ENCODE measurements at regions not wholly inside any gene's neighbourhood (a gene's known extent, or its start where the extent isn't known, plus 50 kb on each side); places are given as distances from the start of the nearest gene placed in this dataset.
"Not testable (repeated sequence)": the region's sequence is repeated elsewhere in the genome, so short reads cannot be mapped to it uniquely, and the experiment has no call there.

DNA sequence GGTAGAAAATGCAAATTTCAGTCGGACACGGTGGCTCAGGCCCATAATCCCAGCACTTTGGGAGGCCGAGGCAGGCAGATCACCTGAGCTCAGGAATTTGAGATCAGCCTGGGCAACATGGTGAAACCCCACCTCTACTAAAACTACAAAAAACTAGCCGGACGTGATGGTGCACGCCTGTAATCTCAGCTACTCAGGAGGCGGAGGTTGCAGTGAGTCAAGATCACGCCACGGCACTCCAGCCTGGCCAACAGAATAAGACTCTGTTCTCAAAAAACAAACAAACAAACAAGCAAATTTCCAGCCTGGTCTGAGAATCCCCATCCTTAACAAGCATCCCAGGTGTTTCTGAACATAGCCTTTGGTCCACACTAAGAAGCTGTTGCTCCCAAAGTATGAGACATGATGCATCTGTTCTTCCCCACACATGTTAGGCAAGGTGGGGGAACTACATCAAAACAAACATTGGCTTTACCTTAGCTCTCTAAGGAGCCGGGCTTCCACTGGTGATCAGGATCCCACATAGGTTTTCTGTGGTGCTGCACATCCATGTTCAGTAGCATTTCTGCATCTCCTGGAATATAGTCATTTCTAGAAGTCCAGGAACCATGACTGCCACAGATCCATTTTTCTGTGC lies 92.5 kb upstream of the DMRT1 start:
- no peak for DNase-seq

DNA sequence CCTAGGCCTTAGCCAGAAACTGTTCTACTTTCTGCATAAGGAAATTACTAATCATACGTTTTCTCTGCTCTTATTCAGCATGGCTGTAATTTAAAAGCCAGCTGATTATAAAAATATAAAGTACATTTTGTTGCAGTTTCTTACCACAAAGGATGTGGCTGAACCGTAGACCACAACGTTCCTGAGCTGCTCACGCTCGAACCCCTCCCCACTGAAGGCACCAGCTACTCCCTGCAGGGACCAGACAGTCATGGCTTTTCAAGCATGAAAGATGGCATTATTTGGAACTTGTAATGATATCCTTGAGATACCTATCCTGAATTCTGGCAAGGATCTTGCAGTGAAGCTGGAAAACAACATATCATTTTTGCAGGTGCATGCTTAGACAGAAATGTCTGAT lies 91.8 kb upstream of the DMRT1 start:
- DNase-seq = no peak

DNA sequence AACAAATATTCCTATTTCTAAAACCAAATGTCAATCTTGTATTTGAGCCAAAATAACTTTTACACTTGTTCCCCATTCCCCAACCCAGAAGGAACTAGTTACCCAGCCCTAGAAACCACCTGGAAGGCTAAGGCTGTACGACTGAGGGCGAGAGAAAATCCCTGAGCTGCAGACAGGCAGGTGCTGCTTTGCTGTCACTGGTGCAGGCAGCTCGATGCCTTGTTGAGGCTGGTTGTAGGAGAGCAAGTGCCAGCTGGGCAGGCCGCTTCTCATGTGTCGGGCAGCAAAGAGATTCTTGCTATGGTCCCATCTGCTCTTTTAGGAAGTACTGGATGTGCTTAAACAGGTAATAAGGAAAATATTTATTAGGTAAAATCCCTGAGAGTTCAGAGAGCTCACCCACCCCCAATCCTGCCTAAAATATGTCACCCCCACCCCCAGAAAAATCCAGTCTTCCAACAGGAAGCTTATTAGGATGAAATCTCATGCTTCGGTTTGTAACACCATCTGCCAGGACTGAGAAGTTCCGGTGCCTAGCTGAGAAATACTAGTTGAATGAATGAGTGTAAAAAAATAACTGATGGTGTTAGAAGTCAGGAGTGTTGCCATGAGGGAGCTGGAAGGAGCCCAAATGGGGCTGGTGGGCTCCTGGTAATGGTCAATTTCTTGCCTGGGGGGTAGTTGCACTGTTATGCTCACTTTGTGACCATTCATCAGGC lies 91.1 kb upstream of the DMRT1 start:
- no peak for DNase-seq

DNA sequence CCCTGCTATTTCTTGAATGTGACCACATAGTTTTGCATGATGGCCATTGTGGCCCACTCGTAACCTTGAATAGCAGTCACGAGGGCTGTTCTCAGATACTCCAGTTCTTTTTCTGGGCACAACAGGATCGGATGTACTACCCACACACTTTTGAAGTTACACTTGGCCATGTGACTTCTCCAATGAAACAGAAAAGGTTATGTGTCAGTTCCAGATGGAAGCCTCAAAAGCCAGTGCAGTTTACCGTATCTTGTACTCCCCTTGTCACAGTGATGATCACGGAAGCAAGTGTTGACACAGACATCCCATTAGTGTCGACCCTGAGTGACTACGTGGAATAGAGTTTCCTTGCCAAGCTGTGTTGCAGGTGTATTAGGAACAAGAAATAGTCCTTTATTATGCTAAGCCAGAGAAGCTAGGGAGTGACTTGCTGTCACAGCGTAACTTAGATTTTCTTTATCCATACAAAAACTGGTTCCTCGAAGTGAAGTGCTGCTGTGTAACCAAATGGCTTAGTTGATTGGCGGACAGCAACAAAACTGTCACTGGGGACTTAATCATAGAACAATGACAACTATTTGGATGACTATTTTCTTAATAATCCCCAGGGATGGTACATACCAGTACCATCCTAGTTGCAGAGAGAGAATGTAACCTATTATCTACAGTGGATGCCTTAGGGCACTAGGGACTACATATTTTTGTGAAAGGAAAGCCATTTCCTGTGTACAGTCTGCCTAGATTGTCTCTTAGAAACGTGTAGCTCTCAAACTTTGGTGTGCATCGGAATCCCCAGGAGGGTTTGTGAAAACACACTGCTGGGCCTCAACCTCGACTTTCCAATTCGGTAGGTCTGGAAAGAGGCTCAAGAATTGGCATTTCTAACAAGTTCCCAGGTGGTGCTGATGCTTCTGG lies 90.1 kb upstream of the DMRT1 start:
- DNase-seq = no peak

DNA sequence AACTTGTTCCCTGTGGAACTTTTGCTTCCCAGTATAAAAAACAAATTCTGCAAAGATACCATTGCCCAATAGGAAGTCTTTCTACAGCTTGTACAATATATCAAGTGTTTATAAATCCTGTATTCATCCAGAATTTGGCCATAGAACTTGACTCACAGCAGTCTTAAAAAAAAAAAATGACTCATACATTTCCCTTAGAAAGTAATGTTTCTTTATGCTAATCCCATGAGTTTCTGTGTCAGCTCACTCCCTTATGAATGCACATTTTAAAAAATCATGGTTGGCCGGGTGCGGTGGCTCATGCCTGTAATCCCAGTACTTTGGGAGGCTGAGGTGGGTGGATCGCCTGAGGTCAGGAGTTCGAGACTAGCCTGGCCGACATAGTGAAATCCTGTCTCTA lies 89.3 kb upstream of the DMRT1 start:
- no peak for DNase-seq

DNA sequence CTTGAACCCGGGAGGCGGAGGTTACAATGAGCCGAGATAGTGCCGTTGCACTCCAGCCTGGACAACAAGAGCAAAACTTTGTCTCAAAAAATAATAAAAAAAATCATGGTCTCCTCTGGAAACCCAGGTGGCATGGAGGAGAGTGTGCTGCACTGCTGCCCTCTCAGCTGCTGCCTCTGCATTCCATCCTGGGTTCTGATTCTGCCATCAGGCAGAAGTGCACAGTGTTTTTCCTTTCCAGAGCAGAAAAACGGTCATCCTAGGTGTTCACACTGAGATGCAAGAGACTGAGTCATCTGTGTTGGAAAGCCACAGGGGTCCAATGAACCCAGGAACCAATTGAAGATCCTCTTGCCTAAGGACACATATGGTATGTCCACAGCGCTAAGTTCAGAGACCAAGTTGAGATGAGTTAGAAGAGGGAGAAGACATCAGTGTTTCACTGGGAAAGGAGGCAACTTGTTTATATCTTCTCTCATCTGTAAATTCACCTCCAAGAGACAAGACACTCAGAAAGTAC lies 88.8 kb upstream of the DMRT1 start:
- no peak for DNase-seq

DNA sequence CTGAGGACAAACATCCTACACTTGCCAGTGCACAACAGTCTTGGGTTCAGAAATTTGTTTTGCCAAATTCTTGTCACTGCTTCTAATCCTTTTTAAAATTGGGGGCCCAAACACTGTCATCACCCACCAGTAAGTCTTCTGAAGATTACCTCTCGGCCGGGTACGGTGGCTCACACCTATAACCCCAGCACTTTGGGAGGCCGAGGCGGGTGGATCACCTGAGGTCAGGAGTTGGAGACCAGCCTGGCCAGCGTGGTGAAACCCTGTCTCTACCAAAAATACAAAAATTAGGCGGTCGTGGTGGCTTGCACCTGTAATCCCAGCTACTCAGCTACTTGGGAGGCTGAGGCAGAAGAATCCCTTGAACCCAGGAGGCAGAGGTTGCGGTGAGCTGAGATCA lies 87.8 kb upstream of the DMRT1 start:
- not testable (repeated sequence) for DNase-seq

DNA sequence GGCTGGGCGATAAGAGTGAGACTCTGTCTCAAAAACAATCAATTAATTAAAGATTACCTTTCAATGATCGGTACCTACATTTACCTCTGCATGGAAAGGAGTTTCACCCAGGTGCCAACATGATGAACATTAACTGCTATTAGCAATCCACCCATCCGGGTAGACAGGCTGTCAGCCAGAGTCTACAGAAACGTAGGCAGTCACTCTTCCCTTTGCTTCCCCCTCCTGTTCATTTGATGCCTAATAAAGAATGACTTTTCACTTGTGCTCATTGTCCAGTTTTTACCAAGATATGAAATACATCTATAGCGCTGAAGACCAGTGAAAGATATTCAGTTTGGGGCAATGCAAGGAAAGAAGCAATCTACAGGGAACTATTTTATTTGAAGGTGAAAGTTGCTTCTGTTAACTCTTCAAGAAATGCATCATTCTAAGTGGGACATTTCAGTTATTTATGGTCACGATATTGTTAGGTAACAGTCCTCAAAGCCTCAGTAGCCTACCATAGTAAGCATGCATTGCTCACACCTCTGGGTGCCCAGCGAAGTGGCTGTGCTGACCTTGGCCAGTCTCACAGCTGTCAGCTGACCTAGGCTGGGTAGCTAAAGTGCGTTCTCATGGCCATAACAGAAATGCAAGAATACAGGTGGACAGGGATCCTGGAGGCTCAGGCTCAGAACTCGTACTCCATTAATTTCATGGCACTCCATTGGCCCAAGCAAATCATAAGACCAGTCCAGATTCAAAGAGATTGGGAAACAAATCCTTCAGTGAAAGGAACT lies 87.2 kb upstream of the DMRT1 start:
- no peak for DNase-seq

DNA sequence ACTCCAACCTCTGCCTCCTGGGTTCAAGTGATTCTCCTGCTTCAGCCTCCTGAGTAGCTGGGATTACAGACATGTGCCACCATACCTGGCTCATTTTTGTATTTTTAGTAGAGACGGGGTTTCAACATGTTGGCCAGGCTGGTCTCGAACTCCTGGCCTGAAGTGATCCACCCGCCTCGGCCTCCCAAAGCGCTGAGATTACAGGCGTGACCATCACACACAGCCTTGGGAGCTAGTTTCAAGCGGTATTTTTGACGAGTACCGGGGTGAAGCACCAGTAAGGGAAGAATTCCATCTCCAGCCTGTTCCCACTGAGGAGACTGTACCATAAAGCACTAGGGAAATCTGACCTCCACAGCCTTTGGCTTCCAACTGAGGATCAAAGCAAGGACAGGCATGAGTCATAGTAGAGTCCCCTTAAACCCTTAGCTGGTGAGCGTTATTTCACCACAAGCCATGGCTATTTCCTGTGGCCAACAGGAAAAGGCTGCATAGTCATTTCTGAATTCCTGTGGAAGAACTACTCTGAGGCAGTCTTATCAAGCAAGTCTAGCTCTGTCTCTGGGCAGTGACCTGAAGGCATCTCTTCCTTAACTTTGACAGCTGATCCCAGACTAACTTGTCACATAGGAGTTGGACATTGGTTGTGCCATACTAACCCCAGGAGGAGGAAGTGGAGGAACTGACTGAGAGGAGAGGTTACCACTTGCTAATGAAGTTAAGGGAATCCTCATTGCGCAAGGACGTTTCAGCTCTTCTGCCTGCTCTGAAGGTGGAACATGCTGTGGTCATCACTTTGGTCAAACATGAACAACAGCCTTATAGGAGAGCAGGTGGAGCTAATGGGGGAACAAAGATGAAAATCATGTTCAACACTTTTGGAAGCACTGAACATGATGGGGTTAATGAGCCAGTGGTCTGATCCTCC lies 85.8 kb upstream of the DMRT1 start:
- DNase-seq = no peak

DNA sequence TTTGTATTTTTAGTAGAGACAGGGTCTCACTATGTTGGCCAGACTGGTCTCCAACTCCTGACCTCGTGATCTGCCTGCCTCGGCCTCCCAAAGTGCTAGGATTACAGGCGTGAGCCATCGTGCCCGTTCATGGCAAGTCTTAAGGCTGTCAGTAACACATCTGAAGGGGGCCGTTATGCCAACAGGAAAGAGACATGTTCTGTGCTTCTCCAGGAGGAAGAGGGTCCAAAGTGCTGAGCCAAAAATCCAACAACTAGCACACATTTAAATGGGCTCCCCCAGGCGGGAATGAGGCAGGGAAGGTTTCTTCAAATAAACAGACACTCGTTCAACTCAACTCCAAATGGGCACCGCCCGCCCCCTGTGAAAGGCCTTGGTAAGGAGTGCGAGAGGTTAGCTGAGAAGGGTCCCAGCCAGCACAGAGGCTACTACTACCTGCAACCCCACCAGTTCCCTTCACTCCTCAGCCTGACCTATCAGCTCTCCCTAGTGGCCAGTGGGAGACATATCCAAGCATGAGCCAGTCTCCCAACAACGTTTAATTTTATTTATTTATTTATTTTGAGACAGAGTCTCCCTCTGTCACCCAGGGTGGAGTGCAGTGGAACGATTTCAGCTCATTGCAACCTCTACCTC lies 84.1 kb upstream of the DMRT1 start:
- peak; percentile 12 for DNase-seq

DNA sequence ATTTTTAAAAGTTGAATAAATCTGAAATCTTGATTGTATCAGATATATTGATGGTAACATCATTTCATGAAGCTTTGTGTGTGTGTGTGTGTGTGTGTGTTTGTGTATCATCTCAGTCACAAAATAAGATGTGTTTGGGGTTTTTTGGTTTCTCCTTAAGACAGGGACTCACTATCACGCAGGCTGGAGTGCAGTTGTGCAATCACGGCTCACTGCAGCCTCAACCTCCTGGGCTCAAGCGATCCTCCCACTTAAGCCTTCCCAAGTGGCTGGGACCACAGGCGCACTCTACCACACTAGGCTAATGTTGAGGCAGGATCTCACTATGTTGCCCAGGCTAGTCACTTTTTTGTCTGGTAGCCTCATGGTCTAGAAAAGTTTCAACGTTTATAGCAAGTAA lies 83.4 kb upstream of the DMRT1 start:
- DNase-seq = no peak

DNA sequence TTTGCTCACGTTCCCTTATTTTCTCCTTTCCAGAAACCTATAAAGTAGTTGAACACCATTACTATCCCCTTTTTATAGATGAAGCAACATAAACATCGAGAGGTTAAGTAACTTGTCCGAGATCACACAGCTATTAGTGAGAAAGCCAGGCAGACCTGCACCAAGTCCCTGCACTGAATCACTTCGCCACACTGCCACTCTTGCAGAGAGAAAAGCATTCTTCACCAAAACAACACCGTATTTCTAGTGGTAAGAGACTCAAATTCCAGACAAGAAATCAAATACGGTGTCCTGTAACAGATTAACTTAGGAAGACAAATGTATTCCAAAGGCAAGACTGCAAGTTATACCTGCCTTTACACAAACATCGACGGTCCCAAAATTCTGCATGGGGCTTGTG lies 82.0 kb upstream of the DMRT1 start:
- no peak for DNase-seq

DNA sequence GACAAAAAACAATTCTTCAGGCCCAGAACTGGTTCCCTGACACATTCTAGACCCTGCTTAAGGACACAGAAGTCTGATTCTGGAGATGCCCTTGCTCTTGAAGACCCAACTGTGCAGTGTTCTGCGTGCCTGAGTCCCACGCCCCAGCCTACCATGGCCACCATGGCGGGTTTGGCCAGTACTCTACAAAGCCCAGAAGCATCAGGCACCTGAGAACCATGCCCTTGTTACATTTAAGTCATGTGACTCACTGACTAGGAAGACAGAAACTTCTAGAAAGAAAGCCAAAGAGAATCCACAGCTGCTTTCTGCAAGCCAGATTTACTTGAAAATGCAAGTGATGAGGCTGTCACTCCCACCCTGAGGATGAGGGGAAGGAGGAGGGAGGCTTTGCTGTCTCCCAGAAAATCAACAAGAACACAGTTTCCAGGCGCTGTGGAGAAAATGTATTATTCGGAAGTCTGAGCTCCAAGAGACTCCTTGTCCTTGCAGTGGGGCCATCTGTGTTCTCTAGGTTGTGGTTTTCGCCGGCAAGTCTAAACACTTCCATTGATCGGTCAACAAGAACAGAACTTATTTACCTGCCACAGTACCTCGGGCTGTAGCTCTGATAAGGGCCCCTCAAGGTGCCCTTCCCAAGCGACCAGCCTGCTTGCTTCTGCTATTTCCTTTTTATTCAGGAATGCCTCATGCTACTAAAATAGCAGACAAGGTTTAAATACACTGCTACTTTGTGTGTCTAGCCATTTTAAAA lies 81.3 kb upstream of the DMRT1 start:
- no peak for DNase-seq

DNA sequence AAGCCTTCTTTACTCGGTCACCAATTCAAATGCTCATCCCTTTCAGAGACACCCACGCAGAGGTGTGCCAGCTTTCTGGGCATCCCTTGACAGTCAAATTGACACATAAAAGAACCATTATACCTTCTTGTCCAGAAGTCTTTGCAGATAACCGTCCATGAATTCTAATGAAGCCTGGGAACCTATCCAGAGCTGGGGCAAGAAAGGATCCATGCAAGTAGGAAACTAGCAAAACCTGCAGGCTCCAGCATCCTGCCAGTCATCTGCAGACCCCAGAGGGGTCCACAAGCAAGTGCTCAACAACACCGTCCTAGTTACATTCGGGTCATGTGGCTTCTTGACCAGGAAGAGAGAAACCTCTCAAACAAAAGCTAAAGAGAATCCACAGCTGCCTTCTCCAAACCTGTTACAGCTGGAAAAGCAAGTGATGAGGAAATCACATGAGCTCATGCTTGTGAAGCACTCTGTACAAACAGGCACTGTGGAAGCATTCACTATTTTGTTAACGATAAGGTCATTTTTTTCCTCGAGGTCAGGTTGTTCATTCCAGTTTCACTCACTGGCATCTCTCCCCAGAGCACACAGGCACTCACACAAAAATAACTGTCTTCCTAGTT lies 80.2 kb upstream of the DMRT1 start:
- no peak for DNase-seq

DNA sequence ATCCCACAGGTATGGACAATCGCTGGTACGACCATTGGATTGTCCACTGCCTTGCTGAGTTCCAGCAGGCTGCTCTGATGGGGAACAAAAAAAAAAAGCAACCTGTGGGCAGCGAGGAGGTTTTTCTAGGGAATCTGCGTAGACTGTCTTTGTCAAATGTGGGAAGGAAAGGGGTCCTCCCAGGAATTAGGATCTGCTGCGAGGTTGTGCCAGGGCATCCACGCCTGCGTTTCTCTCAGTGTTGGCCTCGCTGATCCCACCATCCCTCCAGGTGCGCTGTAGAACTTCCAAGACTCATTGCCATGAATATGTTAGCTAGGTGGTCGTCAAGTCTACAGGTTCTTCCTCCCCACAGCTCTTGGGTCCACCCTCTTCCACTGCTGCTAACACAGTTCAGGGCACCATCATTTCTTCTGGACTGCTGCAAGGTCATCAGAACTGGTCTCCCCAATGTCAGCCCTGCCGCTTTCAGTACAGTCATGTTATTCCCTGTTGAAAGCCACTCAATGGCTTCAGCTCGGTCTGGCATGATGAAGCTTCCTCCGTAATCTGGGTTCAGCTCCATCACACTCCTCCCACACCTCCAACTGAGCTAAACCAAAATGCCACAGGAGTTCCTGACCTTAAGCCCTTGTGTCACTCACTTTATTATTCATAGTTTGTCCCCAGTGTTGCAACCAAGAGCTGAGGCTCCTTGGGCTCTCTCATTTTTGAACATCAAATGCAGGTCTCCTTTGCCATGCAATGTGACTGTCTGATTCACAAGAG lies 79.5 kb upstream of the DMRT1 start:
- DNase-seq = no peak

DNA sequence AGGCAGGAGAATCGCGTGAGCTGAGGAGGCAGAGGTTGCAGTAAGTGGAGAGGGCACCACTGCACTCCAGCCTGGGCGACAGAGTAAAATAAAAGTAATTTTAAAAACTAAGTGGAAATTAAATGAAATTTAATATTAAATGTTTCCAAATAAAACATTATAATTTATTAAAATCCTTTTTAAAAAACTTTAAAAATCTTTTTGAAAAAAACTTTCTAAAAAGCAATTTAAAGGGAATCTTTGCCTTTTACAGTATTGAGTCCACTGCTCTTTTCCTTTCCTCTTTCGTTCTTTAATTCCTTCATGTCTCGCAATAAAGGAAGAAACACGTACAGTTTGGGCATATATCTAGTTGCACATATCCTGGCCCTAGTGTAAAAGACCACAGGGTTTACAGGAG lies 77.8 kb upstream of the DMRT1 start:
- no peak for DNase-seq

DNA sequence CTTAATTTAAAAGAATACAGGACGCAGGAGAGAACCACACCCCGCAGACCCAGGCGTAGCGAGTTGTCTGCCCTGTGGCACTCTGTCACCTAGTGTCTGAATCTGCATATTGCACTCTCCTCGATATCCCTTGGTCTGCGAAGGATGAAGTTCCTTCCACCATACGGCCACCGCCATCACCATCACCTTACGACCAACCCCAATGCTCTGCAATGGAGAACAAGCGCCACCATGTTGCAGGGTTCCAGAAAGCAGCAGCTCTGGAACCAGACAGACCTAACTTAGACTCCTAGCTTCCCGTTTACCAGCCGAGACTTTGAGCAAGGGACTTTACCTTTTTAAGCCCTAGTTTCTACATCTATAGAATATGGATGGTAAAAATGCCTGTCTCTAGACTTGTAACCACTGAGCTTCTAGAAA lies 77.4 kb upstream of the DMRT1 start:
- DNase-seq = peak; percentile 69

DNA sequence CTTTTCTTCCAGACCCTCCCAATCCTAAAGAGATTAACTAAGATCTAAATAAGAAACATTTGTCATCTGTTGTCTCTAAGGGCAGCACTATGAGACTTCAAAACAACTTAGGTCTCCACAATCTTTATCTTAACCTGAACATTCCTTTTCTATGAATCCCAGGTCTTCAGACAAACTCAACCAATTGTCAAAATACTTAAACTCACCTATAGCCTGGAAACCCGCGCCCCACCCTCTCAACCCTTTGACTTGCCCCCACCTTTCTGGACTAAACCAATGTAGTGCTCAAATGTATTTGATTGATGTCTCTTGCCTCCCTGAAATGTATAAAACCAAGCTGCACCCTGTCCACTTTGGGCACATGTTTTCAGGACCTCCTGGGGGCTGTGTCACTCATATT lies 76.5 kb upstream of the DMRT1 start:
- DNase-seq = no peak

DNA sequence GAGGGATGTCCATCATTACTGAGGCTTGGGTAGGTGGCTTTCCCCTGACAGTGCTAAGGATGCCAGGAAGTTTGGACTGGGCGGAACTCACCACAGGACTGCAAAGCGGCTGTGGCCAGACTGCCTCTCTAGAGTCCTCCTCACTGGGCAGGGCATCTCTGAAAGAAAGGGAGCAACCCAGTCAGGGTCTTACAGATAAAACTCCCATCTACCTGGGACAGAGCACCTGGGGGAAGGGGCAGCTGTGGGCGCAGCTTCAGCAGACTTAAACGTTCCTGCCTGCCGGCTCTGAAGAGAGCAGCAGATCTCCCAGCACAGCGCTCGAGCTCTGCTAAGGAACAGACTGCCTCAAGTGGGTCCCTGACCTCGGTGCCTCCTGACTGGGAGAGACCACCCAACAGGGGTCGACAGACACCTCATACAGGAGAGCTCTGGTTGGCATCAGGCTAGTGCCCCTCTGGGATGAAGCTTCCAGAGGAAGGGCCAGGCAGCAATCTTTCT lies 74.4 kb upstream of the DMRT1 start:
- not testable (repeated sequence) for DNase-seq

All from RPMI8226 (cell line).